ENCODE measurements at regions not wholly inside any gene's neighbourhood (a gene's known extent, or its start where the extent isn't known, plus 50 kb on each side); places are given as distances from the start of the nearest gene placed in this dataset.

DNA sequence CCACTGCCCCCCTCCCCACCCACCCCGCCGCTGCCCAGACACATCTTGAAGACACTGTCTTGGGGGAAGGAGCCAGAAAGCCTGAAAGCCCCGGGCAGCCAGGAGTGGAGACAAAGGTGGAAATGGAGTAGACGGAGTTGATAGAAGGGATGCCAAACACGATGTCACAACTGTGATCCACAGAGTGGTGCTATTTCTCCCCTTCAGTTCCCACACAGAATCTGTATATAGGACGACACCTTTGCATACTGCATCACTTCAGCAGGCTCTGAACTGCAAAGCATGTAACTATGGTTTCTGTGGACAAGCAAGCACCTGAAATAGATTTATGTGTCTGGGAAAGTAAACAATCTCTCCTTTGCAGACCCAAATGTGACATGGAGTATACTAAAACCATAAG, 56.4 kb upstream of the F13A1 start:
- DNase-seq: no peak

- no peak for DNase-seq
These were observed 57.2 kb upstream of the F13A1 start for GRCh38 chr6:6377621-6378020.

DNA sequence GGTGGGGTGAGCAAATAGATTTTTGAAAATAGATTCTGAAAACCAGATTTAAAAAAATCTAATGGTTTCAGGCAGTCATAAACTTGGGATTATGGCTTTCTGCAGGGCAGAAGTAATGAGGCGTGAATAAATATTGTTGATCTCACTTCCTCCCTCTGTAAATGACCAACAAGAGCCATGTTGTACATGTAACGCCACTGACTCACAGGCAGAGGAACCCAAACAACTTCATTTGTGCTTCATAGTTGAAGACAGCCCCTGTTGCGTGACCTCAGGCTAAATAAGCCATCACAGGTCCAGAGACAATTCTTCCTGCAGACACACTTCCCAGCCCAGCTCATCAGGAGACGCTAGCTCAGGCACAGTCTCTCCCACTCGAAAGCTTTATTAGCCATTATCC, 59.1 kb upstream of the F13A1 start:
- DNase-seq: no peak

GRCh38 chr6:6384520-6384919, 64.1 kb upstream of the F13A1 start:
- DNase-seq: no peak

GRCh38 chr6:6386010-6386409, 65.5 kb upstream of the F13A1 start:
- no peak for DNase-seq

DNA sequence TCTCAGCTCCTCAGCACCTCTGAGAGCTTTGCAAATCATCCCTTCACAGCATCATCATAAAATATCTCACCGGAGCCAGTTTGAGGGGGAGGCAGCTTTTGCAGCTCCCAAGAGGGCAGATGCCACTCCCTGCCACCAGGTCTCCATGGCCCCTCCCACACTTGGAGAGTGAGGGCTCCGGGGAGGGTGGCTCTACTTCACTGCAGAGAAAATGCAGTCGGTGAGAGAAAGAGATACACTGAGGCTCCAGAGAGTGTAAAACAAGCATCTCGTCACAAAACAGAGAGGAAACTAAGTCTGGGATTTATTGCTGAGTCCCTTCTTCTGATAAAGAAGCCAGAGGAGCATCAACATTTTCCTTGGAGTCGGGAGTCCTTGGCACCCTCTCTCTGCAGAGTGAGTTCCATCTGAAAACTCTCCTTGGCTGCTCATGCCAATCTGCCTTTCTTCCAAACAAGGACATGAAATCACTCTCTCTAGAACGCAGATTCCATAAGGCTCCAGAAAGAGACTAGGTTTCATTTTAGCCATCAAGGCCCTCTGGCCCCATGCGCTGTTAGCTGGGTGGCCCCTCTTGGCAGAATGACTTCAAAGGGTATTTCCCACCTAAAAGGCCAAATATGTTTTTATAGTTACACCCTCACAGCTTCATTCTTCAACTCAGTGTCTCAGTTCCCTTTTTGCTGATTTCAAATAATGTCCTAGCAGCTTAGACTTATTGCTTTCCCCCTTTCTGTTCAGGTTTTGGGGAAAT, 70.6 kb upstream of the F13A1 start:
- no peak for DNase-seq

DNA sequence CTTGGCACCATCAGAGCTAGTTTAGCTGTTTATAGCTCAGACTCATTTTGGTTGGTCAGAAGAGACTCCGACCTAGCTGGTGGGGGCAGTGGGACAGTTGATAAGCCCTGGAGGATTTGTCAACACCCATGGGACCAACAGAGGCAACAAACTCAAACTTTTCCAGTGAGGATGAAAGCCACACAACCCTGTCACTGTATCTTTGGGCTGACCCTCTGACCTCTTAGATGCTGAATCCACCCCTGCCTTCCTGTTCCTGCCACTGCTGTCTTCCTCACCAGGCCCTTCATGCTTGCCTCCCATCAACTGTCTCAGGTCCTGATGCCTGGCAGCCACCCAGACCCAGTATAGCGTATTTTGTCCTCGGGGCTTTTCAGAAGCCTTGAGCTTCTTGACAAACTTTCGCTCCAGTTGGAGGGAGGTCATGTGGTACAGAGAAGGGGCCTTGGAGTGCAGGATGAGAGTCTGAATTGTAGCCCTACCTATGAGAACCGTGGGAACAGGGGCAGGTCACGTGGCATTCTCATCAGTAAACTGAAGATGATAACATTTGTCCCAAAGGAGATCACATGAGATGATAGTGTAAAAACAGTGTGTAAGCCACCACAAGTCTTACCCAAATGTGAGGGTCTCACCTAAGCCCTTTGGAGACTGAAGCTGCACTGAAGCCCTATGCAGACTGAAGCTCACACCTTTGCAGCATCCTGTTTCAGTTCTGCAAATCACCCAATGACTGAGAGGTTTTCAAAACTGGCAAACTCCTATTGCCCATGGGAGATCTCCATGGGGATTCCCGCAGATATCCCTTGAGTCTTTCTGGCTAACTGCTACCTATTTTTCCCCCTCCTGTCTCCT, 72.0 kb upstream of the F13A1 start:
- DNase-seq: no peak

- no peak for DNase-seq
These were observed 72.6 kb upstream of the F13A1 start for GRCh38 chr6:6393069-6393529.

DNA sequence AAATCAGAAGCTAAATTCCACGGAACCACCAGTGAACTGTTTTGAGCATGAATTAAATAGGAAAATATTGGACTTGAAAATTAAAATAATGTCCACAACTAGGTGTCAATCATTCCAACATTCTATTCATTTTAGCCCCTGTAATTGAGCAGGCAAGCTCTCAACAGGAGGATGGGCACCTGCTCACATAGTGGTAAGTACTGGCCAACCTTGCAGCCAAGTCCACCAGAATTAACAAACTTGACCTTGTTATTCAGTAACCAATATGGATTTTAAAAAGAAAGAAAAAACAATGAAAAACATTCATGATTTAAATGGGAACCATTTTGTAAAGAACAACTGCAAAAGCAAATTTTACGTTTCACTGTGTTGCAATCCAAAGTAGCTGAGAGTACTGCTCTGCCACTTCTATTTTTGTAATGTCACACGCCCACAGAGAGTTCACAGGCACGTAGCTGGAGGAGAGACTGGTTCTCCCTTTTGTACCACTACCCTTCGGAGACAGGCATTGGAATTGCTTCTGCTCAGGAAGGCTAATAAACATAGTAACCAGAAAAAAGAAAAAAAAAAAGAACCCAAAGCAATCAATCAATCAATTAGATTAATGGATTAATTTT, 75.2 kb upstream of the F13A1 start:
- no peak for DNase-seq

DNA sequence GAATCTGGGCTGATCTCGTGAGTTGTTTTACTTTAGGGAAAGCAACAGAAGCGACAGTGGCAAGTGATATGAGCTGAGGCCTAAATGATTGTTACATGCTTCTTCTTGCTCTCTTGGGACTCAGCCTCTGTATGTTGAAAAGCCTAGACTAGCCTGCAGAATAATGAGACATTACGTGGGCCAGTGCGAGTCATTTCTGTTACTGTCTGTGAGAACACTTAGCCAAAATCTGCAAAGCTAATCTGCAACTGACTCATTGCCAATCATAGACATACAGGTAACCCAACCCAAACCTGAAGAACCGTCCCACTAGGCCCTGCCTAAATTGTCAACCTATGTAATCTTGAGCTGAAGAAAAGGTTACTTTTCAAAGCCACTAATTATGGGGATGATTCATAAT, 77.4 kb upstream of the F13A1 start:
- no peak for DNase-seq

GRCh38 chr6:6399568-6399967, 79.1 kb upstream of the F13A1 start:
- DNase-seq: no peak

- no peak for DNase-seq
These were observed 80.9 kb upstream of the F13A1 start for GRCh38 chr6:6401401-6401800.

- no peak for DNase-seq
These were observed 81.5 kb upstream of the F13A1 start for GRCh38 chr6:6402006-6402405.

GRCh38 chr6:6402591-6402990, 82.1 kb upstream of the F13A1 start:
- no peak for DNase-seq

GRCh38 chr6:6405031-6405430, 84.6 kb upstream of the F13A1 start:
- no peak for DNase-seq

DNA sequence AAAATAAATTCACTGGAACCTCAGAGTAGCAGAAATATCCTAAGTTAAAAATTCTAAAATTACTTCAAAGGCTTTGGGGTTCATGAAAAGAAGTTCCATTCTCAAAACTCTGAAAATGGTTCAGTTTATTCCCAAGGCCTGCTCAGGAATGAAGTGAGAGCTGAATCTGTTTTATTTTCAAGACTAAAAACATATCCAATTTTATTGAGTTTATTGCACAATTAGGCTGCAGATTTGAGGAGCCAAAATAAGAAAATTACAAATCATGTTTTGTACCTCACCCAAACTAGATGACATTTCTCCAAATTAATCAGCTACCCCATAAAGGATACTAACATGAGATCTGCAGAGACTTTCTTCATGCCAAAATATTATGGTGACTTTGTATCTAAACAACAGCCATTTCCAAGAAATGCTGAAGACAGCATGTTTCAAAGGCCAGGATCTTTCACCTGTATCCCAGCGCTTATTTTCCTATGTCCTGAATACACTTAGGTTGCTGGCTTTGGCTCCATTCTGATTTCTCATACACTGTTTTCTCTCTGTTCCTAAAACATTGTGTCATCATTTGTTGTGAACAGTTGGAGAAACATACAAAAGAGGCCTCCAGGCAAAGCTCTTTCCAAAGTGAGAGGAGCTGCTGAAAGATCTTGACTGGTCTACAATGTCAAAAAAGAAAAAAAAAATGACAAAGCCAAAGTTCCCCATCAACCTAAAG, 85.7 kb upstream of the F13A1 start:
- DNase-seq: no peak

GRCh38 chr6:6406715-6407070, 86.2 kb upstream of the F13A1 start:
- no peak for DNase-seq

- peak; percentile 44 for DNase-seq
These were observed 86.7 kb upstream of the F13A1 start for GRCh38 chr6:6407071-6407741.

- DNase-seq: no peak
These were observed 89.1 kb upstream of the F13A1 start for GRCh38 chr6:6409397-6410030.

GRCh38 chr6:6411115-6411514, 90.7 kb upstream of the F13A1 start:
- DNase-seq: no peak

DNA sequence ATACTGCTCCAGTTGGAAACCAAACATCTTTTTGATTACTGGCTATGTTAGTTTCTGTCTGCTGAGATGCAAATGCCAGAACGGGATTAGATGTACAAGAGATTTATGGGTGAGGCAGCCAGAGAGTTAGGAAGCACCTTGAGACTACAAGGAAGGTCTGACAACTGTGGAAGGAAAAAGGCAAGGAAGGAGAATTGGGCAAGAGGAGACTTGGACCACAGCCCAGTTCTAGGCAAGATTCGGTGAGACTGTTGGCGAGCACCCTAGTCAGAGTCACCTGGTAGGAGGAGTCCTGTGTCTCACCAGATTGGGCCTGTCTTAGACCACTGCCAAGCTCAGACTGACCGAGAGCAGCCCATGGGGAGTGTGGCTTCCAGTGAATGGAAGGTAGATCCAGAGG, 91.8 kb upstream of the F13A1 start:
- DNase-seq: no peak

- DNase-seq: no peak
These were observed 92.2 kb upstream of the F13A1 start for GRCh38 chr6:6412700-6413099.

Data from NCI-H2171 treated with DMSO at 0.1 percent for 48 hours (cell line).